ENCODE measurements at regions not wholly inside any gene's neighbourhood (a gene's known extent, or its start where the extent isn't known, plus 50 kb on each side); places are given as distances from the start of the nearest gene placed in this dataset.

DNA sequence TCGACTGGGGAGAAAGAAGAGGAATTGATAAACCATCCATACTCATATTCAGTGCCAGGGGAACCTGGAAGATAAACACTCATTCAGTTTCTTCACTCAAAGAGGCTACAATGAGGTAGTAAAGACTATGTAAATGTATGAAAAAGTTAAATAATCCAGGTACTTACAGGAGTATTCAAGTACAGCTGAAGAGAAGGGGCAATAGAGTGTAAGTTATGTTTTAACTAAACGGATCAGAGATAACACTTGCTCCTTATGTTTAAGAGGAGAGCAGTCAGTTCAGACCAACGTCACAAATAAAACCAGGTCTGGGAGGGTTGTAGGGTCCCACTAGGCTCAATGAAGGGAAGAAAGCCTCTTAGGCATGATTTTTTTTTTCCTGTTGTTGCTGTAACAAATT is 358.3 kb upstream of the SMIM21 start:
- no peak for DNase-seq
- 94% methylated on average over 2 of the region's 3 CpGs for WGBS (ENCODE audit: insufficient coverage)
- Histone ChIP-seq H3K36me3 (ENCODE audit: control insufficient read depth in 4 of 4, insufficient read depth in 4 of 4, low read length in 3 of 4) (no peaks in the 10 kb centered on the region), H3K4me3 (ENCODE audit: control insufficient read depth in 1 of 7, extremely low read depth in 1 of 7, insufficient read depth in 4 of 7, low read depth in 2 of 7, low read length in 6 of 7) (no peak overlapping the region), H3K9me3 (ENCODE audit: control extremely low read depth in 1 of 5, control insufficient read depth in 4 of 5, insufficient read depth in 2 of 5, low read depth in 1 of 5, low read length in 4 of 5) (no peaks in the 10 kb centered on the region), H3K27me3 (replicated peaks in 2 of 5; ENCODE audit: control insufficient read depth in 4 of 5, insufficient read depth in 5 of 5, low read length in 4 of 5) (peaks cover 0 to 16% (median 3%) of the 10 kb centered on the region in 5 experiments), H3K4me1 (ENCODE audit: control extremely low read depth in 1 of 4, control insufficient read depth in 4 of 4, insufficient read depth in 4 of 4, low read length in 3 of 4) (no peaks in the 10 kb centered on the region), H3K27ac (ENCODE audit: insufficient read depth in 1 of 2, low read depth in 1 of 2, low read length in 2 of 2, poor library complexity in 1 of 2, severe bottlenecking in 2 of 2) (no peak overlapping the region)
- ChIA-PET POLR2A (no interaction called here), CTCF (no interaction called here)

DNA sequence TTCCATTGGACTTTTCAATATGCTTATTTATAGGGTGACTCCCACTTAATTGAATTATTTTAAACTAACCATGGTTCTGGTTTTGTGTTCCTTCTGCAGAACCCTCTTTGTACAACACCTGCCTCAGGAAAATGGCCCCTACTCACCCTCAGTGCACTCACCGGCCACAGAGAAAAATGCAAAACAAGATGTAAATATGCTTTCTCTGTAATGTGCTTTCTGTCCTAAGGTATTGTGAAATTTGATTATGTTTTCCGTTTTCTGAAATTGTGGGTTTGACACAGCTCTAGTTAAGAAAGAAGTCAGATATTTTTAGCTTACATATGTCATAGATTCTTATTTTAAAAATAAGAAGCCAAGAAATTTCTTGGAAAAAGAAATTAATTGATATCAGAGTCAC is 357.7 kb upstream of the SMIM21 start:
- no peaks in the 10 kb centered on the region for H3K4me1 ChIP-seq (ENCODE audit: control extremely low read depth in 1 of 4, control insufficient read depth in 4 of 4, insufficient read depth in 4 of 4, low read length in 3 of 4)
- no peak overlapping the region for H3K4me3 ChIP-seq (ENCODE audit: control insufficient read depth in 1 of 7, extremely low read depth in 1 of 7, insufficient read depth in 4 of 7, low read depth in 2 of 7, low read length in 6 of 7)
- H3K27me3 ChIP-seq (replicated peaks in 2 of 5; ENCODE audit: control insufficient read depth in 4 of 5, insufficient read depth in 5 of 5, low read length in 4 of 5), result peaks cover 0 to 16% (median 3%) of the 10 kb centered on the region in 5 experiments
- no CpG with 5 or more reads among the region's 2 CpGs for WGBS (ENCODE audit: insufficient coverage)
- ChIA-PET POLR2A (no interaction called here), CTCF (no interaction called here)
- no peaks in the 10 kb centered on the region for H3K36me3 ChIP-seq (ENCODE audit: control insufficient read depth in 4 of 4, insufficient read depth in 4 of 4, low read length in 3 of 4)
- no peaks in the 10 kb centered on the region for H3K9me3 ChIP-seq (ENCODE audit: control extremely low read depth in 1 of 5, control insufficient read depth in 4 of 5, insufficient read depth in 2 of 5, low read depth in 1 of 5, low read length in 4 of 5)
- no peak overlapping the region for H3K27ac ChIP-seq (ENCODE audit: insufficient read depth in 1 of 2, low read depth in 1 of 2, low read length in 2 of 2, poor library complexity in 1 of 2, severe bottlenecking in 2 of 2)
- DNase-seq, result no peak

DNA sequence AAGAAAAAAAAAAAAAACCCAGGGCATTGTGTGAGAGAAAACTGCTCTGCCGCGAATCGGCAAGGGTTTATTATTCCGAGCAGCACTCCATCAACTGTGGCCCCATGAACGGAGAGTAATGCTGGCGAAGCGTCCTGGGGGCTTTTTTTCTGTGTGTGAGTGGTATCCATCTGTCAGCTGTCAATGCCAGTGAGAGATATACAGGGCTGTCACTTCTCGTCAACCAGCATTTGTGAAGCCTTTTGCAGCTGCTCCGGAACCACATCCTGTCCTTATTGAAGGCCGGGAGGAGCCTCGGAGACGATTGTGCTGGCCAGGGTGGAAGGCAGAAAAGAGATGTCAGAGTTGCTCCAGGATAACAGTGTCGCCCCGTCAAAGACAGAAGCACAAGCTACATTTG is 356.9 kb upstream of the SMIM21 start:
- H3K27me3 ChIP-seq (replicated peaks in 2 of 5; ENCODE audit: control insufficient read depth in 4 of 5, insufficient read depth in 5 of 5, low read length in 4 of 5), result peaks cover 0 to 16% (median 3%) of the 10 kb centered on the region in 5 experiments
- H3K27ac ChIP-seq (ENCODE audit: insufficient read depth in 1 of 2, low read depth in 1 of 2, low read length in 2 of 2, poor library complexity in 1 of 2, severe bottlenecking in 2 of 2), result no peak overlapping the region
- no peaks in the 10 kb centered on the region for H3K4me1 ChIP-seq (ENCODE audit: control extremely low read depth in 1 of 4, control insufficient read depth in 4 of 4, insufficient read depth in 4 of 4, low read length in 3 of 4)
- 11% methylated on average over 8 of the region's 14 CpGs for WGBS (ENCODE audit: insufficient coverage)
- ChIA-PET POLR2A (no interaction called here), CTCF (no interaction called here)
- H3K9me3 ChIP-seq (ENCODE audit: control extremely low read depth in 1 of 5, control insufficient read depth in 4 of 5, insufficient read depth in 2 of 5, low read depth in 1 of 5, low read length in 4 of 5), result no peaks in the 10 kb centered on the region
- DNase-seq, result no peak
- H3K4me3 ChIP-seq (ENCODE audit: control insufficient read depth in 1 of 7, extremely low read depth in 1 of 7, insufficient read depth in 4 of 7, low read depth in 2 of 7, low read length in 6 of 7), result no peak overlapping the region
- no peaks in the 10 kb centered on the region for H3K36me3 ChIP-seq (ENCODE audit: control insufficient read depth in 4 of 4, insufficient read depth in 4 of 4, low read length in 3 of 4)

DNA sequence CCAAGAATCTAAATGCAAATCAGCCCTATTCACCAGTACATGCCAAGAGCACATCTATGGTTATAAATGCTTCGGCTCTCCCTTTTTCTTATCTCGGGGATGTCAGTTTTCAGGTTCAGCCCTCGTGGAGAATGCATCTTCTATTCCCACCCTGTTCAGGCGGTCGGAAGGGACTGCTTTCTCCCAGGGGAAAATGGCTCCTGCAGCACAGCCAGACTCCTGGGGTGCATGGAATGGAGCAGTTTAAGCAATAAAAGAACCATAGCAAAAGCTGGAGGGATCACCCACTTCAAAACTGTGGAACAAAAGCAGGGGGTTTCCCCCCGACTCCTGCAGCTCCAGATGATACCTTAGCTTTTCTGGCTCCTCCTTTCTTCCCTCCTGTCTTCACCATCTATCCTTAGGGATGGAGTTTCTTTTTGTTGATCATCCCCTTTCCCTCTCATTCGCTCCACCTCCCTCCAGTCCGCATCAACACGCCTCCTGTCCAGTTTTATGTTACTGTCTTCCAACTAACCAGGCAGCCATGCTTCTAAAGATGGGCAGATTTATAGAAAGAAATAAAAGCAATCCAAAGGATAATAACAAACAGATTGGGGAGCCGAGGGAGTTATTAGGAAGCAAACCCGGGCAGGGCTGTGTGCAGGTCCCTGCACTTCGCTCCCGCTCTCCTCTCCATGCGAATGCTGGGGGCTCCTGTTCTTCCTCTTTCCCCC is 356.2 kb upstream of the SMIM21 start:
- peaks cover 0 to 16% (median 3%) of the 10 kb centered on the region in 5 experiments for H3K27me3 ChIP-seq (replicated peaks in 2 of 5; ENCODE audit: control insufficient read depth in 4 of 5, insufficient read depth in 5 of 5, low read length in 4 of 5)
- 80% methylated on average over 9 of the region's 14 CpGs for WGBS (ENCODE audit: insufficient coverage)
- H3K27ac ChIP-seq (ENCODE audit: insufficient read depth in 1 of 2, low read depth in 1 of 2, low read length in 2 of 2, poor library complexity in 1 of 2, severe bottlenecking in 2 of 2), result no peak overlapping the region
- no peaks in the 10 kb centered on the region for H3K36me3 ChIP-seq (ENCODE audit: control insufficient read depth in 4 of 4, insufficient read depth in 4 of 4, low read length in 3 of 4)
- H3K4me1 ChIP-seq (ENCODE audit: control extremely low read depth in 1 of 4, control insufficient read depth in 4 of 4, insufficient read depth in 4 of 4, low read length in 3 of 4), result no peaks in the 10 kb centered on the region
- CTCF ChIA-PET, result no interaction called here
- POLR2A ChIA-PET, result no interaction called here
- no peak for DNase-seq
- H3K4me3 ChIP-seq (ENCODE audit: control insufficient read depth in 1 of 7, extremely low read depth in 1 of 7, insufficient read depth in 4 of 7, low read depth in 2 of 7, low read length in 6 of 7), result no peak overlapping the region
- H3K9me3 ChIP-seq (ENCODE audit: control extremely low read depth in 1 of 5, control insufficient read depth in 4 of 5, insufficient read depth in 2 of 5, low read depth in 1 of 5, low read length in 4 of 5), result no peaks in the 10 kb centered on the region

DNA sequence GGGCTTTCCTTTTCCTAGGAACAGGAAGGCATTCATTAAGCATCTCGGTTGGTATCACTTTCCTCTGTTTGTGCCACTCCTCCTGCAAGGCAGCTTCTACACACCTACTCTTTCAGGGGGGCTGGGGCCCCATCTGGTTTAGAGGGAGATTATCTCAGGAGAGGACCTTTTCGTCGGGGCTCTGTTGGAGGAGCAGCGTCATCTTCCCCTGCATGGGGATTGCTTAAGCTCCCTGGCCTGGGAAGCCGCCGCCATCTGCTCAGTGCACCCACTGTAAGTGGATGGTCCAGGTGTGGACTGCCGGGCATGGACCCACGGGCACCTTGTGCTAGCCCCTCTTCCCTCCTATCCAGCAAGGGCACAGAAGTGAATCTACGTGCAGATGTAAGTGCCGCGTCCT is 355.3 kb upstream of the SMIM21 start:
- Histone ChIP-seq H3K4me1 (ENCODE audit: control extremely low read depth in 1 of 4, control insufficient read depth in 4 of 4, insufficient read depth in 4 of 4, low read length in 3 of 4) (no peaks in the 10 kb centered on the region), H3K9me3 (ENCODE audit: control extremely low read depth in 1 of 5, control insufficient read depth in 4 of 5, insufficient read depth in 2 of 5, low read depth in 1 of 5, low read length in 4 of 5) (no peaks in the 10 kb centered on the region), H3K36me3 (ENCODE audit: control insufficient read depth in 4 of 4, insufficient read depth in 4 of 4, low read length in 3 of 4) (no peaks in the 10 kb centered on the region), H3K27ac (ENCODE audit: insufficient read depth in 1 of 2, low read depth in 1 of 2, low read length in 2 of 2, poor library complexity in 1 of 2, severe bottlenecking in 2 of 2) (no peak overlapping the region), H3K27me3 (replicated peaks in 2 of 5; ENCODE audit: control insufficient read depth in 4 of 5, insufficient read depth in 5 of 5, low read length in 4 of 5) (peaks cover 0 to 16% (median 3%) of the 10 kb centered on the region in 5 experiments), H3K4me3 (ENCODE audit: control insufficient read depth in 1 of 7, extremely low read depth in 1 of 7, insufficient read depth in 4 of 7, low read depth in 2 of 7, low read length in 6 of 7) (no peak overlapping the region)
- WGBS (ENCODE audit: insufficient coverage), result 93% methylated on average over 8 of the region's 11 CpGs
- ChIA-PET POLR2A (no interaction called here), CTCF (no interaction called here)
- DNase-seq, result no peak

DNA sequence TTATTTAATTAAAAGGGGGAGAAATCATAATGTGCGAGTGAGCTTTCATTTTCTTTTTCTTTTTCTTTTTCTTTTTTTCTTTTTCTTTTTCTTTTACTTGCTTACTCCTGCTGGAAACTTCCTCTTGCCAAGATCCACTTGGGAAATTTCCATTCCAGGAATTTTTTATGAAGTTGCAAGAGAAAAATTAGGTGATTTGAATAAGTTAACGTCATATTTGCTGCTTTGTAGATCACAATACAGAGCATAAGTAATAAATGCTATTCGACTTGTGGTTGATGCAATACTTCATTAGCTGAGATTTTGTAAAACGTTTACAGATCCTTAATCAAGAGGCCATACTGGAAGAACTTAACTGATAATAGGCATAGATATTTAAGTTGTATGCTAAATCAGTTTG is 354.7 kb upstream of the SMIM21 start:
- WGBS (ENCODE audit: insufficient coverage), result no CpG with 5 or more reads among the region's 4 CpGs
- H3K4me3 ChIP-seq (ENCODE audit: control insufficient read depth in 1 of 7, extremely low read depth in 1 of 7, insufficient read depth in 4 of 7, low read depth in 2 of 7, low read length in 6 of 7), result no peak overlapping the region
- DNase-seq, result no peak
- peaks cover 0 to 16% (median 3%) of the 10 kb centered on the region in 5 experiments for H3K27me3 ChIP-seq (replicated peaks in 2 of 5; ENCODE audit: control insufficient read depth in 4 of 5, insufficient read depth in 5 of 5, low read length in 4 of 5)
- no peak overlapping the region for H3K27ac ChIP-seq (ENCODE audit: insufficient read depth in 1 of 2, low read depth in 1 of 2, low read length in 2 of 2, poor library complexity in 1 of 2, severe bottlenecking in 2 of 2)
- ChIA-PET POLR2A (no interaction called here), CTCF (no interaction called here)
- H3K4me1 ChIP-seq (ENCODE audit: control extremely low read depth in 1 of 4, control insufficient read depth in 4 of 4, insufficient read depth in 4 of 4, low read length in 3 of 4), result no peaks in the 10 kb centered on the region
- no peaks in the 10 kb centered on the region for H3K36me3 ChIP-seq (ENCODE audit: control insufficient read depth in 4 of 4, insufficient read depth in 4 of 4, low read length in 3 of 4)
- H3K9me3 ChIP-seq (ENCODE audit: control extremely low read depth in 1 of 5, control insufficient read depth in 4 of 5, insufficient read depth in 2 of 5, low read depth in 1 of 5, low read length in 4 of 5), result no peaks in the 10 kb centered on the region

DNA sequence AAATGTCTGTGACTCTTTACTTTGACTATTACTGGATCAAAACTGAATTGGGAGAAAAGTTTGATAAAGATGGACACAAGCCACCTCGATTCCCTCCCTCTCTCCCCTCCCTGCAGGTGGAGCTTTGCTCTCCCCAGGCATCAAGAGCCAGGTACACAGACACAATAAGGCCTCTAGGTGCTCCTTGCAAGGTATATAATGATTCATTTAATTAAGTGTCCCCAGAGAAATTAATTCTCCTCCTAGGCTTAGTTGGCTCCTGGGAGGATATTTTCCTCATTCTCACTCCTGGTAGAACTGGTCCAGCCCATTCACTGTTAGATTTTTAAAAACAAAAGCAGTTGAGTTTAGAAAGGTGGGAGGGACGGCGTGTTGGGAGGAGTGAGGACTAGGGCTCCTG is 352.4 kb upstream of the SMIM21 start:
- no peak overlapping the region for H3K4me3 ChIP-seq (ENCODE audit: control insufficient read depth in 1 of 7, extremely low read depth in 1 of 7, insufficient read depth in 4 of 7, low read depth in 2 of 7, low read length in 6 of 7)
- POLR2A ChIA-PET, result no interaction called here

More for the DNA sequence above, 352.4 kb upstream of the SMIM21 start:
- WGBS (ENCODE audit: insufficient coverage), result 95% methylated on average over 2 of the region's 3 CpGs
- H3K4me1 ChIP-seq (ENCODE audit: control extremely low read depth in 1 of 4, control insufficient read depth in 4 of 4, insufficient read depth in 4 of 4, low read length in 3 of 4), result no peaks in the 10 kb centered on the region
- CTCF ChIA-PET, result no interaction called here
- no peak overlapping the region for H3K27ac ChIP-seq (ENCODE audit: insufficient read depth in 1 of 2, low read depth in 1 of 2, low read length in 2 of 2, poor library complexity in 1 of 2, severe bottlenecking in 2 of 2)
- DNase-seq, result no peak
- H3K9me3 ChIP-seq (ENCODE audit: control extremely low read depth in 1 of 5, control insufficient read depth in 4 of 5, insufficient read depth in 2 of 5, low read depth in 1 of 5, low read length in 4 of 5), result no peaks in the 10 kb centered on the region
- H3K36me3 ChIP-seq (ENCODE audit: control insufficient read depth in 4 of 4, insufficient read depth in 4 of 4, low read length in 3 of 4), result no peaks in the 10 kb centered on the region
- peaks cover 0 to 16% (median 3%) of the 10 kb centered on the region in 5 experiments for H3K27me3 ChIP-seq (replicated peaks in 2 of 5; ENCODE audit: control insufficient read depth in 4 of 5, insufficient read depth in 5 of 5, low read length in 4 of 5)

Data from common myeloid progenitor, CD34-positive (primary cell).